IPS-NIHi7 (cell line): ENCODE measurements at regions not wholly inside any gene's neighbourhood (a gene's known extent, or its start where the extent isn't known, plus 50 kb on each side); places are given as distances from the start of the nearest gene placed in this dataset.
A peak's percentile ranks its signal among the peaks of the same experiment; 100 is the strongest.

Source experiments
- DNase-seq: peaks from one replicate; pipeline ENCODE4 v3.0.0; 2012; ENCODE audit warnings: mixed read lengths; ENCODE audit errors: extremely low spot score

- no peak for DNase-seq
Measured at GRCh38 chrX:13147733-13148132, 103.3 kb upstream of the FAM9C start.

DNA sequence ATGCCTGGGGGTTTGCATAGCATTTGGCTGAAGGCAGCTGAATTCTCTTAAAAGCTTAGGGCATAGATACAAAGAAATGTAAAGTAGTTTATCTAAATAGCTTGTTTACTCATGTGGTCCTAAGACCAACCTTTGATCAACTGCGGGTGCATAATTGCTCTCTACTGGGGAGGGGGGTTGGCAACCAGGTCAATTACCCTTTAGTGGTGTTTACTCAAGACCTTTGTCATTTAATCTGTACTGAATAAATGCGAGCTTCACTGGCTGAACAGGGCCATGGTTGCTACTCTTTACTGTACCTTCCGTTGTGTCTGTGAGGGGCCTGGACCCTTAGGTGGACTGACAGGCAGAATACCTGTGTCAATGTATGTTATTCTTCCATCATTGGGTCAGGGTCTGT is 102.7 kb upstream of the FAM9C start:
- DNase-seq, result no peak

DNA sequence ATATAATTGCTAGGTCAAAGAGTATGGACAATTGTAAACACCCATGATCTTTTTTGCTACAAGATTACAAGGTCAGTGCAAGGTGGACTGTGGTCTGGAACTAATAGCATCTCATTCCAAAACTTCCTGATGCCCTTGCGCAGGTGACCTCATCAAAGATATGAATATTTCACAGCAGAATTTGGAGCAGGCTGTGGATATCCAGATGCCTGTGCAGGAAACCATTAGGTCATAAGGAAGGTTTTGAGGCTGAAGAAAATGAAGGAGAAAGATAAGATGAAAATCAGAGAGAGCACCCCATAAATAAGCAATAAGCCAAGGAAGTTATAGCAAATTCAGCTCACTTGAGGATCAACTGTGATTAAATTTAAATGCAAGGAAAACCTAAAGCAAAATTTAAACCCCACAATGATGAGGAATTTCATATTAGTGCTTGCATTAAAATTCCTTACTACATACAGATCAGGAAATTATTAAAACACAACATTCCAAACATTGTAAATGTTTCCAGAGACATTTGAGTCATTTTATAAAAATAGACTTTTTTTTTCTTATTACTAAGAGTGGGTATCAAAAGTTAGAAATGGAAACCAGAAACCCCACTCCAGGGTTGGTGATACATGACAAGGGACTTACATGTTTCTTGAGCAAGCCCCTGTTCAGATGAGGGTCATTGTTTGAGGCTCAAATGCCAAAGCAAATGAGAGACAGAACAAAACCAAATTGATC is 100.7 kb upstream of the FAM9C start:
- DNase-seq, result no peak

- no peak for DNase-seq
Measured at GRCh38 chrX:13142891-13143290, 98.5 kb upstream of the FAM9C start.

DNA sequence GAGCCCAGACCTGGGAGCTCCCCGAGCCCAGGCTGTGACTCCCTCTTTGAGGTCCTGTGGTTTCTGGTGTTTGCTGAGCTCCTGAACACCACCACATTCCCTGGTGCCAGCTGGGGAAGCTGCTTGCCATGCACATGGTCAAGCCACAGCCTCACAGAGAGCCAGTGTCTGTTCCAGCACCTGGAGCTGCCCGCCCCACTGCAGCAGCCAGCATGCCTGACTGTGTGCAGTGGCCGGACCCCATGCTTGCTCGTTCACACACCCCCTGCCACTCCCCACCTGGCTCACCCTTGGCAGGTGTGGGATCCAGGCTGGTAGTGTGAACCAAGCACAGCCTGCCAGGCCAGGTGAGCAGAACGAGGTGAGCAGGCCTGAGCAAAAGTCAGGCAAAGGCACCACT is 95.6 kb upstream of the FAM9C start:
- DNase-seq, result no peak

- peak; percentile 41 for DNase-seq
Measured at GRCh38 chrX:13131396-13132137, 87.1 kb upstream of the FAM9C start.

GRCh38 chrX:13130816-13131215 is 86.4 kb upstream of the FAM9C start:
- DNase-seq, result no peak

- no peak for DNase-seq
Measured at GRCh38 chrX:13128104-13128503, 83.7 kb upstream of the FAM9C start.

DNA sequence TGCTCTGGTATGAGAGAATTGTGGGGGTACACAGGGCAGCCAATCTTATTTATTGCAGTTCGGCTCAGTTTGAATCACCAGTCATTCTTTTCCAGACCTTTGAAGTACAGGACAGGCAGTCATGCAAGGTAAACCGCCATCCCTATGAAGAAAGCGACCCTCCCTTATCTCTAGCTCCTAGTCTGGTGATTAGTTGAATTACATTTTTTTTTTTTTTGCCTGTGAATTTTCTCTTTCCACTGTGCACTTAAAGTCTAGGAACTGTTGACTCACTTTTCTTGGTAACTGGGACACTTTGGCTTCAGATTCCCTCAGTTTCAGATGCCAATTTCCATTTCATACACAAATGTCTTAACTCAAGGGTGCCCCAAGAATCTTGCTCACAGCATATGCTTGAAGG is 82.4 kb upstream of the FAM9C start:
- DNase-seq, result no peak

DNA sequence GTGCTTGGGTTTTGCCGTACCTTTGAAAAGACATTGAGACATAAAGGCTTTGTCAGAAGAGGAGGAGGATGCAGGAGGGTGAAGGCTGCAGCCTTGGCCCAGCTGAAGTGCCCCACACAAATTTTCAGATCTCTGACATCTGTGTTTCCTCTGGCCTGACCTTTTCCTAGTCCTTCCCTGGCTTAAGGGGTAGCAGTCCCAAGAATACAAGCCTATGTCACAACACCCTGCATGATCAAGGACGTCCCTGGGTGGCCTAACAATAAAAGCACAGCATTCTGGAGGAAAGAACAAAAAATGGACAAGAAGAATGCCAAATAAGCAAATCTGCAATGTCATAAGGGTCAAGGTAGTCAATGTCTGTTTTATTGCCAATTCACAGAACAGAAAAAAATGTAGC is 80.8 kb upstream of the FAM9C start:
- no peak for DNase-seq

DNA sequence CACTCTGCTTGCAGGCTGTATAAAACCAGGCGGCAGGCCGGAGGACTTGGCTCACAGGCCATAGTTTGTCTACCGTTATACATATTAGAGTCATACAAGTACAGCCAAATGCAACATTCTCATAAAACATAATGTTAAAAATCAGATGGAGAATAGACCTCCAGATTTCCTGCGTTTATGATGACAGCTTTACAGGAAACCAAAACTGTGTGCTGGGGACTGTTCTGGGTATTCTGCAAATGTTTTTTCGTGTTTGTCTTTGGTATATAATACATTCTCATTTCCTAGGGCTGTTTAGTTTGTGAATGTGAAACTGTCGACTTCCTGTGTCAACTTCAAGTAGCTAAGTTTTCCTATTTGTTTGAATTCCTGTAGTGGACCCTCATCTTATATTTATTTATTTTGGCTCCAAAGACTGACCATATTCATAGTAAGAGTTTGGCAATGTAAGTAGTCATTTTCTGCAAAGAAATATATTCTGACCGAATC is 79.5 kb upstream of the FAM9C start:
- DNase-seq, result no peak

GRCh38 chrX:13123247-13123856 is 78.9 kb upstream of the FAM9C start:
- no peak for DNase-seq

DNA sequence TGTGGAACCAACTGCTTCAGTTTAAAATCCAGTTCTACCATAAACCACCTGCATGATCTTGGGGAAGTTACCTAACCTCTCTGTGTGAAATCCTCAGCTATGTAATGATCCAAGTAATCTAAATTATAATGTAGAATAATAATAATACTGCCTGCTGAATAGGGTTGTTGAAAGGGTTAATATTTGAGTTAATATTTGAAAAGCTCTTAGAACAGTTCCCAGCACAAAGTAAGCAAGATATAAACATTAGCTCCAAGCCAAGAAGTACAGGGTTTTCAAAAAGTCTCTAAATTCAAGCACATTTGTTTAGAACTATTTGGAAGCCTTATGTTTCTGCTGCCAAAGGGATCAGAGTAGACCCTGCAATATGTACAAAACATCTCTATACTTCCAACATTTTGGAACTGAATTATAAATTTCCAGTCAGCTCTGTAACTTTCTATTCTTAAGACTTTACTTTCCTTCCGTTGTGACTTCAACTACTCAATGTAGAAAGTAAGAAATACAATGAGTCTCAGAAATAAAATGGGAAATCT is 76.7 kb upstream of the FAM9C start:
- no peak for DNase-seq

DNA sequence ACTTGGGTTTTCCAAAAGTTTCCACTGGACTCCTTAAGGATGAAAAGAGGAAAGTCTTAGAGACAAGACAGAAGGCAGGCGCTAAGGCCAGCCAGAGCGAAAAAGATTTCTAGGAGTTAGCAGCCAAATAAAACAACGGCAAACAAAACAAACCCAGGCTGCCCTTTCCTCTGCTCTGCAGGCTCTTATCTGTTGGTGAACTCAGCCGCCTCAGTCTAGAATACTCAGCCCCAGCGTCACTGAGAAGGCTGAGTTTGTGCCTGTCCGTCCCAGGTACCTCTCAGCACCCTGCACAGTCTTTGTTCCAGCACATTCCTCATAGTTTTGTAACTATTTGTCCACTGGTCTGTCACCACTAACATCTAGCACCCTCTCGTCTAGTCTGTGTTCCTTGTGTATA is 75.6 kb upstream of the FAM9C start:
- no peak for DNase-seq

- no peak for DNase-seq
Measured at GRCh38 chrX:13119386-13119785, 75.0 kb upstream of the FAM9C start.

GRCh38 chrX:13115146-13115855 is 70.9 kb upstream of the FAM9C start:
- no peak for DNase-seq

DNA sequence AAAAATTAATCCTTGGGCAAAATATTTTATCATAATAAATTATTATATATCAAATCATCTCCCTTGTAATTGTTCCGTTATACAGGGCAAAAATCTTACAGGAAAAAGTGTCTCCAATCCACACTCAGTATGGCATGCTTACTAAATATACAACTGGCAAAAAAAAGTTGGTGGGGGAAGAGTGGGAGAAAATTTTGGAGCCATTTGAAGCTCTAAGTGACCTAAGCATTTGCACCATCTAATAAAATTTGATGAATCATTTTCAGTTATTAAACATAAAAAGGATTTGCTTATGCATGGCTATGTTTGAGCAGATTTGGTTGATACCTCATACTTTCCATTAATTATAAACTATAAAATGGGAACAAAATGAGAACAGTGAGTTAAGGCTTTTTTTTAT is 68.1 kb upstream of the FAM9C start:
- no peak for DNase-seq

DNA sequence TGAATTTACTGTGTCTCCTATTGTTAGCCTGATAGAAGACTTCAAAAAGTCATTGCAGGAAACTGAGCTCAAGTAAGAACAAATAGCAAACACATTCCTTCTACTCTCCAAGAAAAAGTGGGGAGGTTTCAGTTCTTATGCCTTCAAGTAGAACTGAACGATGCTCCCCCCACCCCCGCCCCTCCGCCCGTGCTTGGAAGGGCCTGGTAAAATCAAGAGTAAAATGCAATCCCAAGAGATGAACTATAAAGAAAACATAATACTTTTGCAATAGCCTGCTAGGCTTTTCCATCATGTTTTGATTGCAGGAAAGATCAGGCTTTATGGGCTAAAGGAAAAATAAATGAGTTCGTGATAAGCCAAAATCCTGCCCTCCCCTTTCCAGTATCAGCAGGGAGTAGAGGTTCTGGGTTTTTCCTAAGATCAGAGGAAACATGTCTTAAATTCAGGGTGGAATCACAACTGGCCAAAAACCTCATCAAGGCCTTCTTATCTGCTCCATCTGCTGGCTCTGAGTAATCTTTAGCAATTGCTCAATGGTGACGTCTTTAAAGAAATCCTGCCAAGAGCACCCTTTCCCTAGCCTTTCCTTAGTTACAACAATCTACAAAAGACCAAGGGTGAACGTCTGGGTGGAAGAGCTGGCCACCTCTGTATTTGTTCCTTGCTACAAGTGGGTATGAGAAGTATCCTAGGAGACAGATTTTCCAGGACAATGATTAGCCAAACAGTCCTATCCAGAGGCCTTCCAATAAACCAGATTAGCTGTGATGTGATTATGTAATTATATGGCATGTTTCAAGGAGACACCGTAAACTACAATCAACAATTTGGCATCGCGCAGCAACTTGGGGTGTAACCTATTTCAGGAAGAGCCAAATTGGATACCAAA is 66.3 kb upstream of the FAM9C start:
- DNase-seq, result no peak

DNA sequence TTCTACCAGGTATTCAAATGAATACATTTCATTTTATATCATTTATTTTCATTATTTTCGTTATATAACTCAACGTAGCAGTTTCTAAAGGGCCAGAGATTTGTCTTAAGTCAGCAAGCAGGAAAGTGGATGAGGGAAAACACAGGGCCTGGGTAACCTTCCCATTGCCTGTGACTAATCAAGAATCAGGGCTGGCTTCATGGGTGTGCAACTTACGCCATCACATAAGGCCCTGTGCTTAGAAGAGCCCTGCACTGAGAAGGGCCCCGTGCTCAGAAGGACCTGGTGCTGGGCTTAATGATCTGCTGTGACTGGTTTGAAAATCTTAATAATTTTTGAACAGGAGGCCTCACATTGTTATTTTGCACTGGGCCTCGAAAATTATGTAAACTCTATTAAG is 65.4 kb upstream of the FAM9C start:
- no peak for DNase-seq

GRCh38 chrX:13103914-13104274 is 59.5 kb upstream of the FAM9C start:
- DNase-seq, result no peak
